MM.1S (cell line): ENCODE measurements at regions not wholly inside any gene's neighbourhood (a gene's known extent, or its start where the extent isn't known, plus 50 kb on each side); places are given as distances from the start of the nearest gene placed in this dataset.

Experiments used
- DNase-seq: peaks from one replicate; pipeline ENCODE4 v3.0.0-alpha.2; 2015
- H2AFZ ChIP-seq: fragments of 300-600 bp; sonication (generic); 2 replicates; pipeline ENCODE4 v1.6.0; 2016; ENCODE audit warnings: antibody characterized with exemption, low read length
- H3F3A ChIP-seq: fragments of 300-600 bp; sonication (generic); 2 replicates; pipeline ENCODE4 v1.6.1; 2016; ENCODE audit warnings: mild to moderate bottlenecking, antibody characterized with exemption, low read length, moderate library complexity, mixed read lengths; ENCODE audit not compliant: insufficient read depth
- H3K27ac ChIP-seq: fragments of 300-600 bp; sonication (generic); 2 replicates; pipeline ENCODE4 v1.5.1; 2016; ENCODE audit warnings: mild to moderate bottlenecking, low read length
- H3K27me3 ChIP-seq: fragments of 300-600 bp; sonication (generic); replicated peaks from 2 replicates; pipeline ENCODE4 v1.6.0; 2016; ENCODE audit warnings: low read length; ENCODE audit not compliant: insufficient read depth
- H3K36me3 ChIP-seq: fragments of 300-600 bp; sonication (generic); replicated peaks from 2 replicates; pipeline ENCODE4 v1.6.1; 2016; ENCODE audit warnings: mild to moderate bottlenecking, low read length, mixed read lengths; ENCODE audit not compliant: insufficient read depth
- H3K4me1 ChIP-seq: fragments of 300-600 bp; sonication (generic); 2 replicates; pipeline ENCODE4 v1.6.1; 2016; ENCODE audit warnings: low read length, mixed read lengths
- H3K4me2 ChIP-seq: fragments of 300-600 bp; sonication (generic); 2 replicates; pipeline ENCODE4 v1.6.0; 2016; ENCODE audit warnings: low read depth, low read length
- H3K4me3 ChIP-seq: fragments of 300-600 bp; sonication (generic); 2 replicates; pipeline ENCODE4 v1.5.1; 2016; ENCODE audit warnings: low read length, mixed read lengths
- H3K79me2 ChIP-seq: fragments of 300-600 bp; sonication (generic); 2 replicates; pipeline ENCODE4 v1.6.1; 2016; ENCODE audit warnings: mixed run types, low read length, mixed read lengths
- H3K9ac ChIP-seq: fragments of 300-600 bp; sonication (generic); 2 replicates; pipeline ENCODE4 v1.6.1; 2016; ENCODE audit warnings: low read length, mixed read lengths
- H3K9me2 ChIP-seq: fragments of 300-600 bp; sonication (generic); replicated peaks from 2 replicates; pipeline ENCODE4 v1.6.1; 2016; ENCODE audit warnings: mild to moderate bottlenecking, low read length, mixed read lengths; ENCODE audit not compliant: insufficient read depth
- H3K9me3 ChIP-seq: fragments of 300-600 bp; sonication (generic); replicated peaks from 2 replicates; pipeline ENCODE4 v1.6.1; 2016; ENCODE audit warnings: mild to moderate bottlenecking, low read length, mixed read lengths; ENCODE audit not compliant: insufficient read depth
- H4K20me1 ChIP-seq: fragments of 300-600 bp; sonication (generic); 2 replicates; pipeline ENCODE4 v1.6.1; 2016; ENCODE audit warnings: mild to moderate bottlenecking, low read length, moderate library complexity, mixed read lengths; ENCODE audit not compliant: insufficient read depth
- CTCF ChIP-seq: fragments of 300-600 bp; sonication (generic); IDR thresholded peaks from 2 replicates; pipeline ENCODE4 v1.5.1; 2016; ENCODE audit warnings: antibody characterized with exemption, low read length, mixed read lengths
- EZH2 ChIP-seq: fragments of 300-600 bp; sonication (generic); optimal IDR thresholded peaks from 2 replicates; pipeline ENCODE3; 2017; ENCODE audit warnings: low read depth, mild to moderate bottlenecking, antibody characterized with exemption, low read length, mixed read lengths
- EZH2phosphoT487 ChIP-seq: fragments of 300-600 bp; sonication (generic); IDR thresholded peaks from 2 replicates; pipeline ENCODE4 v1.6.1; 2018; ENCODE audit warnings: antibody characterized with exemption, low read length

GRCh38 chr3:95029644-95030043 lies 966.8 kb downstream of the NSUN3 start:
- no peak for TF ChIP-seq EZH2
- no peak for TF ChIP-seq CTCF
- no peak for TF ChIP-seq EZH2phosphoT487
- H3K9ac ChIP-seq = no peak overlapping the region
- no peak overlapping the region for H2AFZ ChIP-seq
- no peak overlapping the region for H3K27ac ChIP-seq
- H3K4me3 ChIP-seq = no peak overlapping the region
- H3K9me3 ChIP-seq = no peaks in the 10 kb centered on the region
- no peaks in the 10 kb centered on the region for H3K9me2 ChIP-seq
- H4K20me1 ChIP-seq = no peaks in the 10 kb centered on the region
- H3K4me1 ChIP-seq = no peaks in the 10 kb centered on the region
- H3K36me3 ChIP-seq = no peaks in the 10 kb centered on the region
- no peaks in the 10 kb centered on the region for H3K79me2 ChIP-seq
- no peak overlapping the region for H3K4me2 ChIP-seq
- H3F3A ChIP-seq = no peaks in the 10 kb centered on the region
- DNase-seq = no peak
- H3K27me3 ChIP-seq = no peaks in the 10 kb centered on the region

- Histone ChIP-seq H3K9me2 (no peaks in the 10 kb centered on the region), H3K9me3 (no peaks in the 10 kb centered on the region), H3K27me3 (no peaks in the 10 kb centered on the region), H3K27ac (no peak overlapping the region), H3F3A (no peaks in the 10 kb centered on the region), H3K9ac (no peak overlapping the region), H4K20me1 (no peaks in the 10 kb centered on the region), H2AFZ (no peak overlapping the region), H3K36me3 (no peaks in the 10 kb centered on the region), H3K4me3 (no peak overlapping the region), H3K4me1 (no peaks in the 10 kb centered on the region), H3K4me2 (no peak overlapping the region), H3K79me2 (no peaks in the 10 kb centered on the region)
- no peak for TF ChIP-seq EZH2
- TF ChIP-seq EZH2phosphoT487 = no peak
- TF ChIP-seq CTCF = no peak
- DNase-seq = no peak
Observed at GRCh38 chr3:95036526-95037021, 973.7 kb downstream of the NSUN3 start.

GRCh38 chr3:95037097-95037496 lies 974.2 kb downstream of the NSUN3 start:
- TF ChIP-seq EZH2 (no peak), EZH2phosphoT487 (no peak), CTCF (no peak)
- H3K27me3 ChIP-seq = no peaks in the 10 kb centered on the region
- no peaks in the 10 kb centered on the region for H3K36me3 ChIP-seq
- H3F3A ChIP-seq = no peaks in the 10 kb centered on the region
- H3K9me3 ChIP-seq = no peaks in the 10 kb centered on the region
- H3K4me1 ChIP-seq = no peaks in the 10 kb centered on the region
- no peak overlapping the region for H3K4me2 ChIP-seq
- no peak overlapping the region for H3K27ac ChIP-seq
- H4K20me1 ChIP-seq = no peaks in the 10 kb centered on the region
- no peaks in the 10 kb centered on the region for H3K9me2 ChIP-seq
- DNase-seq = no peak
- H3K79me2 ChIP-seq = no peaks in the 10 kb centered on the region
- no peak overlapping the region for H2AFZ ChIP-seq
- no peak overlapping the region for H3K4me3 ChIP-seq
- no peak overlapping the region for H3K9ac ChIP-seq
